GM21515 (cell line): ENCODE measurements at regions not wholly inside any gene's neighbourhood (a gene's known extent, or its start where the extent isn't known, plus 50 kb on each side); places are given as distances from the start of the nearest gene placed in this dataset.
"Not testable (repeated sequence)": the region's sequence is repeated elsewhere in the genome, so short reads cannot be mapped to it uniquely, and the experiment has no call there.

Experiments
- ATAC-seq: cut with Tn5 transposase; IDR thresholded peaks from one replicate; pipeline ENCODE4 v1.9.1; 2021; ENCODE audit not compliant: unreplicated experiment

DNA sequence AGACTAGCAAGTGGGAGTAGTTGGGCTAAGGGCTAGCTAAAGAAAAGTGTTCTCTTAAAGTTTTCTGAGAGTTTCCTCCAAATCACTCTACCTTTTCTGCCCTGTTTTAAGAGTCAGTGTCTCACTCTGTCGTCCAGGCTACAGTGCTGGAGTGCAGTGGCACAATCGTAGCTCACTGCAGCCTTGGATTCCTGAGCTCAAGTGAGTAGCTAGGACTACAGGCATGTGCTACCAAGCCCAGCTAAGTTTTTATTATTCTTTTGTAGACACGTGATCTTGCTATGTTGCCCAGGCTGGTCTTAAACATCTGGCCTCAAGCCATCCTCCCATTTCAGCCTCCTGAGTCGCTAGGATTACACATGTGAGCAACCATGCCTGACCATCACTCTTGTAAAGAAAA lies 378.9 kb downstream of the CAAP1 start:
- no peak for ATAC-seq

DNA sequence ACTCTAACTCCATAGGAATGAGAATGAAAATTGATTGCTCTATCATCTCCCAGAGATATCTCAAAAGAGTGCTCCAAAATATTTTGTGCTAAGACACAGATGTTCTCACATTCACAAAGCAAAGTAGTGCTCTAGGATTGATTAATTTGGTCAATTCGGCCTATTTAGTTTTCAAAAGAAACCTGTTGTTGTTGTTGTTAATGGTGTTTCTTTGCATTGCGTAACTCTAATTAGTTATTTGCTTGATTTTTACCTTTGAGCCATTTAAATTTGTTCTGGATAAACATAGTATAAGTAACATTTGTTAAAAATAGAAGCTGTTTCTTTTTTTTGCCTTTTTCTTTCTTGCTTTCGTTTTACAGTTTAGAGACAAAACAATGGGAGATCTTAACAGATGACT lies 382.5 kb downstream of the CAAP1 start:
- ATAC-seq: no peak

DNA sequence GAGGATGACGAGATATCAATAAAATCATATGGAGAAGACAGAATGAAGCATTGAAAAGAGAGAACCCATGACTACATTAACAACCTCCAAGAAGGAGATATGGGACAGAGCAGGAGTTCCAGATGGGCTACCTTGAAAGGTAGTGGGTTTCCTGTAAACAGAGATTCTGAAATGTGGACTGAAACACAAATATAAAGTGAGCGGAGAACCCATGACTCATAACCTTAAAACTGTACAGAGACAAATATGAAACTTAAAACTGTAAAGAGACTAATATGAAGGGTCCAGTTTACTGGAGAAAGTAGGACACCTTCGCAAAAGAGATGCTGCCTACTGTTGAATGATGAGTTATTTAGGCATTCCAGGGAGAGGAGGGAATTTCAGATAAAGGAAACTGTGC lies 383.7 kb downstream of the CAAP1 start:
- ATAC-seq: no peak

DNA sequence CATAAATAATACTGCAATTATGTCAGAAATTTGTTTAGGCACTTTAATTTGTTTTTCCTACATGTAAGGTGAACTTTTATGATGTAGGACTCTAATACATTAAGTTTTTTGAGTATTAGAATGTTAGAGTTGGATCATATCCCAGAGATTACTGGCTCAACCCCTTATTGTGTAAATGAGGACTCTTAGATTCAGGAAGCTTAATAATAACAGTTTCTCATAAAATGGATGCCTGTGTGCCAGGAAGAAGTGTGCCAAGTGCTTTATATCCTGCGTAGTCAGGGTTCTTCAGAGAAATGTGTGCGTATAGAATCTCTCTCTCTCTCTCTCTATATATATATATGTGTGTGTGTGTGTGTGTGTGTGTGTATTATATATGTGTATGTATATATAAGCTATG lies 388.5 kb downstream of the CAAP1 start:
- no peak for ATAC-seq

DNA sequence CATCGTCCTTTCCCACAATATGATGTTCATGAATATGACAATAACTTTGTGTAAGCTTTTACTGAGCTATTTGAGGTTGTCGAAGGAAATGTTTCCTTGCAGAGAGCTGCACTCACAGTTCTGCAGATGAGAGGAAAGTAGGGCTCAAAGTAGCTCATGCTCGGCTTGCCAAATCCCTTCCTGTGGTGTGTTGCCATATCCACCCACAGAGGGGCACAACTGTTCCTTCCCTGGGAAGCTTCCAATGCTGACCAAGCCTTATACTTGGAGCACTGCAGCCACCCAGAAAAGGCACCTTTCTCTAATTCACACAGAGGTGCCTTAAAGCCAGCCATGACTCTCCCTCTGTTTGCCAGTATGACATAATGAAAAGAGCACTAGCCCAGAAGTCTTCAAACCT lies 390.3 kb downstream of the CAAP1 start:
- no peak for ATAC-seq

DNA sequence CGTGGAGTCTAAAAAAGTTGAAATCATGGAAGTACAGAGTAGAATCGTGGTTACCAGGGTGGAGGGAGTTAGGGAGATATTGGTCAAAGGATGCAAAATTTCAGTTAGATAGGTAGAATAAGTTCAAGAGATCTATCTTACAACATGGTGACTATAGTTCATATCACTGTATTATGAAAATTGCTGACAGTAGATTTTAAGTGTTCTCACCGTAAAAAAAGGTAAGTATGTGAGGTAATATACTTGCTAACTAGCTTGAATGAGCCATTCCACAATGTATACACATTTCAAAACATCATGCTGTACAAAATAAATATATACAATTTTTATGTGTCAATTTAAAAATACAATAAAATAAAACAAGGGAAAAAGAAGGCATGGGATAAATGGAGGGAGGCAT lies 392.1 kb downstream of the CAAP1 start:
- ATAC-seq: no peak

DNA sequence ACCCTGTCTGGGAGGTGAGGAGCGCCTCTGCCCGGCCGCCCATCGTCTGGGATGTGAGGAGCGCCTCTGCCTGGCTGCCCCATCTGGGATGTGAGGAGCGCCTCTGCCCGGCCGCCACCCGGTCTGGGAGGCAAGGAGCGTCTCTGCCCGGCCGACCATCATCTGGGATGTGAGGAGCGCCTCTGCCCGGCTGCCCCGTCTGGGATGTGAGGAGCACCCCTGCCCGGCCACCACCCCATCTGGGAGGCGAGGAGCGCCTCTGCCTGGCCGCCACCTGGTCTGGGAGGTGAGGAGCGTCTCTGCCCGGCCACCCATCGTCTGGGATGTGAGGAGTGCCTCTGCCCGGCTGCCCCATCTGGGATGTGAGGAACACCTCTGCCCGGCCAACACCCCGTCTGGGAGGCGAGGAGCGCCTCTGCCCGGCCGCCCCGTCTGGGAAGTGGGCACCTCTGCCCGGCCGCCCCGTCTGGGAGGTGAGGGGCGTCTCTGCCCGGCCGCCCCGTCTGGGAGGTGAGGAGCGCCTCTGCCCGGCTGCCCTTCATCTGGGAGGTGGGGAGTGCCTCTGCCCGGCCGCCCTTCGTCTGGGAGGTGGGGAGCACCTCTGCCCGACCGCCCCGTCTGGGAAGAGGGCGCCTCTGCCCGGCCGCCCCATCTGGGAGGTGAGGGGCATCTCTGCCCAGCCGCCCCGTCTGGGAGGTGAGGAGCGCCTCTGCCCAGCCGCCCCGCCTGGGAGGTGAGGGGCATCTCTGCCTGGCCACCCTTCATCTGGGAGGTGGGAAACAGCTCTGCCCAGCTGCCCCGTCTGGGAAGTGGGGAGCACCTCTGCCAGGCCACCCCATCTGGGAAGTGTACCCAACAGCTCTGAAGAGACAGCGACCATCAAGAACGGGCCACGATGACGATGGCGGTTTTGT lies 399.7 kb downstream of the CAAP1 start:
- ATAC-seq: not testable (repeated sequence)

DNA sequence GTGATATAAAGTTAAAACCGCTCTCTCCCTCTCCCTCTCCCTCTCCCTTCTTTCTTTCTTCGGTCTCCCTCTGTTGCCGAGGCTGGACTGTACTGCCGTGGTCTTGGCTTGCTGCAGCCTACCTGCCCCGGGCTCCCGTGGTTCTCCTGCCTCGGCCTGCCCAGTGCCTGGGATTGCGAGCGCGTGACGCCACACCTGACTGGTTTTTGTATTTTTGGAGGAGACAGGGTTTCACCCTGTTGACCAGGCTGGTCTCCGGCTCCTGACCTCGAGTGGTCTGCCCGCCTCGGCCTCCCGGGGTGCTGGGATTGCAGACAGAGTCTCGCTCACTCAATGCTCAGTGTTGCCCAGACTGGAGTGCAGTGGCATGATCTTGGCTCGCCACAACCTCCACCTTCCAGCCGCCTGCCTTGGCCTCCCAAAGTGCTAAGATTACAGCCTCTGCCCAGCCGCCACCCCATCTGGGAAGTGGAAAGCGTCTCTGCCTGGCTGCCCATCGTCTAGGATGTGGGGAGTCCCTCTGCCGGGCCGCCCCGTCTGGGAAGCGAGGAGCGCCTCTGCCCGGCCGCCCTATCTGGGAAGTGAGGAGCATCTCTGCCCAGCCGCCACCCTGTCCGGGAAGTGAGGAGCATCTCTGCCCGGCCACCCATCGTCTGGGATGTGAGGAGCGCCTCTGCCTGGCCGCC lies 400.5 kb downstream of the CAAP1 start:
- ATAC-seq: not testable (repeated sequence)

DNA sequence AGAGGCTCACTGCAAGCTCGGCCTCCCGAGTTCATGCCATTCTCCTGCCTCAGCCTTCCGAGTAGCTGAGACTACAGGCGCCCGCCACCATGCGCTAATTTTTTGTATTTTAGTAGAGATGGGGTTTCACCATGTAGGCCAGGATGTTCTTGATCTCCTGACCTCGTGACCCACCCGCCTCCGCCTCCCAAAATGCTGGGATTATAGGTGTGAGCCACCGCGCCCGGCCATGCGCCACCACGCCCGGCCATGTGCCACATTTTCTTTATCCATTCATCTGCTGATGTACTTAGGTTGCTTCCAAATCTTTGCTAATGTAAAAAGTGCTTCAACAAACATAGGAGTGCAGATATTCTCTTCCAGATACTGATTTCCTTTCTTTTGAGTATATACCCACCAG lies 408.6 kb downstream of the CAAP1 start:
- ATAC-seq: no peak

DNA sequence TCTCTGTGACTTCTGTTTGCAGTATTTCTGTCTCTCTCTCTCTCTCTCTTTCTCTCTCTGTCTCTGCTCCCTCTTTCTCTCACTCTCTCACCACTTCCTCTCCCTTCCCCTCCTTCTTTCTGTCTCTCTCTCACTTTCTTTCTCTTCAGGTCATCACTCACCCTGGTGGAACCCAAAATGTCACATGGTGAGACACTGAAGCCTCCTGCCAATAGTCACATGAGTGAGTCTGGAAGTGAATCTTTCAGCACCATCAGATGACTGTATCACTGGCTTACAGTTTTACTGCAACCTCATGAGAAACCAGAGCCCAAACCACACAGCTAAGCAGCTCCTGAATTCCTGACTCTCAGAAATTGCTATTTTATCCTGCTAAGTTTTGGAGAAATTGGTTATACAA lies 414.6 kb downstream of the CAAP1 start:
- ATAC-seq: no peak

DNA sequence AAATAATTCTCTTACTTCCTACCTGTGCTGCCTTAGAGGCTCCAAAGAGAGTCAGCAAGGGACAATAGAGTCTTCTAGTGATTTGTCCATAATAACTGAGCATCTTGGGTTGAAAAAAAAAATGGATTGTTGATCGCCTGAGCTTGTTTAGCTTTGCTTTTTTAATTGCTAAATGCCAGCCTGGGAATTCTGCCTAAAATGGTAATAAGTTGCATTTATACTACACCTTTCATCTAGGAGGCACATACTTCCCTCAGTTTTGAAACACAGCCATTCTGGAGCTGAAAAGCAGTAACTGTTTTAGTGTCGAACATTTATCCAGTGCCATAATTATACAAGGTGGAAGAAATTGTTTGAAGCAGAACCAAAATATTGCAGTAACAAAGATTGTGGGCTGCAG lies 421.3 kb downstream of the CAAP1 start:
- ATAC-seq: no peak

DNA sequence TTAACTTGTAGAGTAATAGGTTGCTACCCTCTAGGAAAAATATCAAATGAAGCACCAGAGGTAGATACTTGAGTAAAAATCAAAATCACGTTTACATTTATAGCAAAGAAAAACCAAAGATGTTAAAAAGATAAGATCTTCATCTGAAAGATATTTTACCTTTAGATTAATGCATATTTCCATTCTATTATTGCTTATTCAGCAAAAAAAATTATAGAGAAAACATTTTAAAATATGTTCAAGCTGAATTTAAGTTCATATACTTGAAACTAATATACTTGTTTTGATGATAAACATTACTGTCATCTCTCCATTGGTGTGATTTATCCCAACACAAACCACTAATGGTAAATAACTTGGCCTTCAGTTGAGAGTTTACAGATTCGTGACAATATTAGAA lies 422.3 kb downstream of the CAAP1 start:
- ATAC-seq: no peak

DNA sequence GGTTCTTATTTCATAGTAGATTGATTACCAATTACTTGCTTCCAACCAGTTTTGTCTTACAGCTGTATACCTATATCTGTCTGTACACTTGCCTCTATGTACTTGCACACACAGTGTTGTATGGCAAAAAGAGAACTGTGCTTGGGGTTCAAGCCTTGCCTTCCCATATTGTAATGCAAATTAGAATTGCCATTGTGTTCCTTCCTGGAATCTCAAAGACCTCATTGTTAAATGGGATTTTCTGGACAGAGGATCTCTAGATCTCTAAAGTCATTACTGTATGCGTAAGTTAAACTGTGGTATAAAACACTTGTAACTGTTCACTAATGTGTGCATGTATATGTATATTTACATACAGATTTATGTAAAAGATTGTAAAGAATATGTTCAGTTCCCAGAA lies 428.8 kb downstream of the CAAP1 start:
- ATAC-seq: no peak

DNA sequence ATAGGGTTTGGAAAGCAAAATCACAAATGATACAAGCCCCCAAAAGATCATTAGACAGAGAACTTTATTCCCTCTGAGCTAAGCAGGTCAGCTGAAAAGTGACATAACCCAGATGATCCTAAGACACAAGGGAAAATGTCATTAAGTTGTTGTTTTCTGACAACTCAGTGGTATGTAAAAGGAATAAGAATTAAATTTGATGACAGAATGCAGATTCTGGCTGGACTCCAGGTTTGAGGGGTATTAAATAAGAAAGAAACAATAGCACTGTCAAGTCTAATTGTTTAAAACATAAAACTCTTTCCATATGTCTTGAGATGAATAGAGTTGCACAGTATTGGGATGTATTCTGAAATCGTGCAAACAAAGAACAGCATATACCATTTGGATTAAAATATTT lies 429.9 kb downstream of the CAAP1 start:
- no peak for ATAC-seq

DNA sequence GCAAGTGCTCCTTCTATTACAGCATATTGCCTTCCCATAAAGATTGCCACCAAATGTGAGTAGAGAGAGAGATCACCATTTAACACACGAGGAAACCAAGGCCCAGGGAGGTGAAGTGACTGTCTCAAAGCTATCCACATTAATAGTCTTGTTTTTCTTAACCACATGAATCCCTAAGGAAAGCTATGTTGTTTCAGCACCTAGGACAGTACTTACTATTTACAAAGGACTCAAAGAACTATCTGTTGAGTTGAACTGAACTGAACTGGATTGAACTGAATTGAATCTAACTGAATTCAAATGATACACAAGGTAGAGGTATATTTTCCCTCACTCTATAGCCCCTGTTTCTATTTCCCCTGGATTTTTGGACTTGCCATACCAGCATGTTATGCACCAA lies 430.4 kb downstream of the CAAP1 start:
- no peak for ATAC-seq

DNA sequence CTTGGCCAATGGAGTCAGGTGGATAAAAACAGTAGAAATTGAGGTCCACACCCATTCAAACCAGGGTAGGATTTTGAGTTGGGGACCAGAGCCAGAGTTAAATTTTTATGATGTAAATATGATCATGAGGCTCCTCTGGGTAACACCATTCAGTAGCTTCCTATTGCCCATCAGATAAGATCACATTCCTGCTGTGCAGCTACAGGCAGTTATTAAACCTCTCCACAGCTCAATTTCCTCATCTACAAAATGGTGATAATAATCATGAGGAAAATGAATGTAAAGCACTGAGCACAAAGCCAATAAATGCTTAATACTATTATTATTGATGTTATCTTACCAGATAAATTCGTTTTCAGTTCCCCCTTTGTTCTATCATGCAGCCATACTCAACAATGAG lies 432.0 kb downstream of the CAAP1 start:
- no peak for ATAC-seq

DNA sequence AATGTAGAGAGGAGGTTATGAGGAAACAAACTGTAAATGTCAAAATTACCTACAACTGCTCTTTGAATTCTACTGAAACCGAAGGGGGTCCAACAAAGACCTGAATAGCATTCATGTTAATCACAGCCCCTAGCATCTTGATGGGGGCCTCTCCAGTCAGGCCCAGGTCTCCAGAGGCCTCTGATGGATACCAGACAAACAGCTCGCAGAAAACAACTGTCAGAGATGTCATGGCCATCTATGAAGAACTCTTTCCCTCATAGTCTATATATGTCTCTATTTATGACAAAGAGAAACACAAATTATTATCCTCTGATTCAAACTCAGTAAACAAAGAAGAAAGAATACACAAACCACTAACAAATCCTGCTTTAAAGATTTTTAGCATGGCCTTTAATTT lies 432.6 kb downstream of the CAAP1 start:
- ATAC-seq: no peak

DNA sequence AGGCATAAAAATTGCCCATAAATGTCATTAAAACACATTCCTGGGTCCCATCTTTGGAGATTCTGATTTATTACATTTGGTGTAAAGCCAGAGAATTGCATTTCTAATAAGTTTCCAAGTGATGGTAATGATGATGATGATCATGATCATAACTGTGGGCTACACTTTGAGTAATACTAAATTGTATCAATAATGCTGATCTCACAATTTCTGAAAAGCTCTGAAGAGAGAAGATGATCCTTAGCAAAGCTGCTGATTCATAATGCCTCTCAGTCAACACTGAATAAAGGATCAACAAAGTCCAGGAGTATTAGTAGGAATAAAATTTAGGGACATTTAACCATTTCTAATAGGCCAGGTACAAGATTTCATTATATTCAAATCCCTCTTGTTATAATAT lies 434.5 kb downstream of the CAAP1 start:
- no peak for ATAC-seq

DNA sequence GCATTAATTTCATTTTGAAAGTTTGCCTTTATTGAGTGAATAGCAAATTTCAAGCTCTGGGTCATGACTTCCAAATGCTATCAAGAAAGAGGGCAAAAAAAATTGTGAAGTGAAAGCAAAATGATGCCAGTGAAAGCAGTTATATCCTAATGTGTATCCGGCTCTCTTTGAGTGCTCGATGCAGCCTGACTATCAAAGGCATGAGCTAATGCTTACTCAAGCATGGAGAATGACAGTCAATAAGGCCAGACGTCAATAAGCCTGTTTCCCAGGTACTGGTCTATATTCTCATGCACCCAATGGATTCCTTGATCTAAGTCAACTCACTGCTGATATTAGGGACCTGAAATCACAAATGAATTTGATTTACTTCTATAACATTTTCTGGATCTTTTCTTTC lies 435.5 kb downstream of the CAAP1 start:
- no peak for ATAC-seq

DNA sequence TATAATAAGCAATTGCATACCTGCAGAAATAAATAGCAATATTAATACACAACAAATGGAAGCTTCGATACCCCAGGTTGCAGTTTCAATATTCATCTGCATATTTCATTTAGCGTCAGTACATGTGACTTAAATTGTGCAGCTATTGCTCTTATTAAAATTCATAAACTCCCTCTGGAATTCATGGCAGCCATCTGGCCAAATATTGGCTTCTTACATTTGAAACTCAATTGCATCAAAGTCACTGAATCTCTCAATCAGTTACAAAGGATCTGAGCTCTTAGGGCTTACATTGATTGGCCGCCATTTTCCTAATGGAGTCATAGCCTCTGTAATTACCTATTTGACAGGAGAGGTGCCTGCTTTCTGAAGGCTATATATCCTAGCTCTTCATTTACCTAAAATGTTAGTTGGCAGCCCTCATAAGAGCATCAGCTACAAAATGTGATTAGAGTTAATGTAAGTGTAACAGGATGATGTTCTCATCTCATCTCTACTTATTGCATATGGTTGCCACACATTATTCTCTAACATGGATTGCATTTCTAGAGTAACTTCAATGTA lies 453.5 kb downstream of the CAAP1 start:
- ATAC-seq: no peak

DNA sequence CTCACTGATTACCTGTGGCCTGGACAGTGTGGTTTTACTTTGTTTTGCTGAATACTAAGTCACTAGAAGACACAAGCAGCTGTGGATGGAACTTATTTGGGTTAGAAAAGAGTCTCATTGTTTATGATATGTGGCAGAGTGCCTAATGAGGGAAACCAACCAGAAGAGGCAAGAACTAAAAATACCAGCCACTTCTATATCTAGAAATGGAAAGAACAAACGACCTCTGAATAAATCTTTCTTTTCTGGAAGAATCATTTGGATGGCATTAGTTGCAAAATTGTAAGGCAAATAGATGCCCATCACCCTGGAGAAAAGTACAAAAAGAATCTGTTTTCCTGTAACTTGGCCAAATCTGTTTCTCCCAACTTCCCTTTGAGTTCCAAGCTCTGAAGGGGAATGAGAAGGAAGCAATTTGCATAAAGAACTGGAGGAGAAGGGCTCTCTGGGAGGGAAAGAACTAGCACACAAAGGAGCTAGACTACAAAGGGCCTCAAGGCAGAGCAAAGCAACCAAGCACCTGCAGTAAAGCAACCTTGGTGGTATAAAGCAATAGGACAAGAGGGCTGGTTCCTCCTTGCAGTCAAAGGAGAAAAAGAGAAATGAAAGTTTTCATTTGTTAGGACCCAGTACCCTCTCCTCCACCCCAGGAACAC lies 455.4 kb downstream of the CAAP1 start:
- ATAC-seq: no peak
